ENCODE measurements at regions not wholly inside any gene's neighbourhood (a gene's known extent, or its start where the extent isn't known, plus 50 kb on each side); places are given as distances from the start of the nearest gene placed in this dataset.

DNA sequence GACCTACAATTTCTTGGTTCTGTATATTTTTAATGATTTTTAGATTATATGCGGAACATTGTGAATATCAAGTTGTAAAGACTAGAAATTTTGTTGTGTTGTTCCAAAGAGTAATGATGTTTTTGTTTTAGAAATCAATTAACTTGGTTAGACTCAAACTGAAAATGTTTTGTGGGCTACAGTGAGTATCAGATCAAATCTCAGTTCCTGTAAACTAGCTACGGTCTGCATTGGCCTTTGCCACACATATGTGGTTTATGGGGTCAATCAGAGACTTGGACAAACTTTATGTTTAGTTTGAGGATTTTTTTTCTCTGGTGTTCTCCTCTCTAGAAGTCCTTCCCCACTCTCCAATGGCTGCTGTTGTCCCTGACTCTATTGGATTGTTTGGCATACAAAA lies 308.0 kb upstream of the THRB start:
- TF ChIP-seq, protein P1, sequence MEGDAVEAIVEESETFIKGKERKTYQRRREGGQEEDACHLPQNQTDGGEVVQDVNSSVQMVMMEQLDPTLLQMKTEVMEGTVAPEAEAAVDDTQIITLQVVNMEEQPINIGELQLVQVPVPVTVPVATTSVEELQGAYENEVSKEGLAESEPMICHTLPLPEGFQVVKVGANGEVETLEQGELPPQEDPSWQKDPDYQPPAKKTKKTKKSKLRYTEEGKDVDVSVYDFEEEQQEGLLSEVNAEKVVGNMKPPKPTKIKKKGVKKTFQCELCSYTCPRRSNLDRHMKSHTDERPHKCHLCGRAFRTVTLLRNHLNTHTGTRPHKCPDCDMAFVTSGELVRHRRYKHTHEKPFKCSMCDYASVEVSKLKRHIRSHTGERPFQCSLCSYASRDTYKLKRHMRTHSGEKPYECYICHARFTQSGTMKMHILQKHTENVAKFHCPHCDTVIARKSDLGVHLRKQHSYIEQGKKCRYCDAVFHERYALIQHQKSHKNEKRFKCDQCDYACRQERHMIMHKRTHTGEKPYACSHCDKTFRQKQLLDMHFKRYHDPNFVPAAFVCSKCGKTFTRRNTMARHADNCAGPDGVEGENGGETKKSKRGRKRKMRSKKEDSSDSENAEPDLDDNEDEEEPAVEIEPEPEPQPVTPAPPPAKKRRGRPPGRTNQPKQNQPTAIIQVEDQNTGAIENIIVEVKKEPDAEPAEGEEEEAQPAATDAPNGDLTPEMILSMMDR (conservative IDR thresholded peaks at IDR 0.05; ENCODE audit: low read depth, low read length): no peak
- TF ChIP-seq, protein P2, sequence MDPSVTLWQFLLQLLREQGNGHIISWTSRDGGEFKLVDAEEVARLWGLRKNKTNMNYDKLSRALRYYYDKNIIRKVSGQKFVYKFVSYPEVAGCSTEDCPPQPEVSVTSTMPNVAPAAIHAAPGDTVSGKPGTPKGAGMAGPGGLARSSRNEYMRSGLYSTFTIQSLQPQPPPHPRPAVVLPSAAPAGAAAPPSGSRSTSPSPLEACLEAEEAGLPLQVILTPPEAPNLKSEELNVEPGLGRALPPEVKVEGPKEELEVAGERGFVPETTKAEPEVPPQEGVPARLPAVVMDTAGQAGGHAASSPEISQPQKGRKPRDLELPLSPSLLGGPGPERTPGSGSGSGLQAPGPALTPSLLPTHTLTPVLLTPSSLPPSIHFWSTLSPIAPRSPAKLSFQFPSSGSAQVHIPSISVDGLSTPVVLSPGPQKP (IDR thresholded peaks at IDR 0.05; ENCODE audit: borderline replicate concordance, low read depth, low read length): no peak
- no peak for TF ChIP-seq SMC3 (IDR thresholded peaks at IDR 0.05; ENCODE audit: low read depth, low read length)
- TF ChIP-seq POLR2A (IDR thresholded peaks at IDR 0.05; ENCODE audit: low read depth, low read length): no peak
- TF ChIP-seq, protein P3, sequence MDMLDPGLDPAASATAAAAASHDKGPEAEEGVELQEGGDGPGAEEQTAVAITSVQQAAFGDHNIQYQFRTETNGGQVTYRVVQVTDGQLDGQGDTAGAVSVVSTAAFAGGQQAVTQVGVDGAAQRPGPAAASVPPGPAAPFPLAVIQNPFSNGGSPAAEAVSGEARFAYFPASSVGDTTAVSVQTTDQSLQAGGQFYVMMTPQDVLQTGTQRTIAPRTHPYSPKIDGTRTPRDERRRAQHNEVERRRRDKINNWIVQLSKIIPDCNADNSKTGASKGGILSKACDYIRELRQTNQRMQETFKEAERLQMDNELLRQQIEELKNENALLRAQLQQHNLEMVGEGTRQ (IDR thresholded peaks at IDR 0.05; ENCODE audit: low read depth, low read length): no peak
- no peak for TF ChIP-seq BHLHE40 (IDR thresholded peaks at IDR 0.05; ENCODE audit: low read depth, low read length)
- TF ChIP-seq MAFK (IDR thresholded peaks at IDR 0.05; ENCODE audit: low read depth, low read length): no peak
- no peak for TF ChIP-seq FOS (IDR thresholded peaks at IDR 0.05; ENCODE audit: low read depth, low read length)
- no peak for TF ChIP-seq CEBPB (IDR thresholded peaks at IDR 0.05; ENCODE audit: low read depth, low read length)
- TF ChIP-seq RAD21 (IDR thresholded peaks at IDR 0.05; ENCODE audit: low read length): no peak
- no peak for TF ChIP-seq RFX5 (IDR thresholded peaks at IDR 0.05; ENCODE audit: low read depth, low read length)
- TF ChIP-seq MAZ (IDR thresholded peaks at IDR 0.05; ENCODE audit: borderline replicate concordance, low read depth, low read length): no peak
